ENCODE measurements at regions not wholly inside any gene's neighbourhood (a gene's known extent, or its start where the extent isn't known, plus 50 kb on each side); places are given as distances from the start of the nearest gene placed in this dataset.

DNA sequence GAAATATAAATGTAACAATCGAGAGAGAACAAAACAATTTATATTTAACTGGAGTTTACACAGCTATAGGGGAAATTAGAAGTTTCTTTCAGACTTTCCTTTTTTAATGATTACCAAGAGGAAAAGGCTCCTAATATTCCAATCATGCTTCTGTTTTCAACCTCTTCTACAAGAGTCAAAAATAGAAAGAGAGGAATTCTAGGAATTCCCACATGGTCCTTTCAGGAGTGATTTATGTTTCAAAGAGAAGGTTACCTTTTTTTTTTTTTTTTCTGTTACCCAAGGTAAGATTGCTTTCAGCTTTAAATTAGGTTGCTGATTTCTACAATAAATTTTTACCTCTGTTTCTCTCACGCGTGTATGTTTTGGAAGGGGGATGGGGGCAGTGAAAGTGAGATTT, 355.3 kb upstream of the DCBLD2 start:
- ChIA-PET POLR2A (interaction anchor here (0.6 kb wide), 1 partner anchor 11 kb away, joined by 3 read pairs; no protein-coding TSS in a partner anchor), CTCF (no interaction called here)
- H3K36me3 ChIP-seq (ENCODE audit: insufficient read depth, low read length), result no peaks in the 10 kb centered on the region
- Mint-ChIP-seq H3K4me3 (no peak overlapping the region), H3K27ac (no peak overlapping the region), H3K36me3 (ENCODE audit: low read depth) (no peaks in the 10 kb centered on the region), H3K9me3 (peaks cover 8% of the 10 kb centered on the region), H3K27me3 (no peaks in the 10 kb centered on the region), H3K4me1 (ENCODE audit: low read depth) (no peaks in the 10 kb centered on the region)
- intact Hi-C loops (cut with DNase I, micrococcal nuclease), result no loop called here
- DNase-seq (no peak), ATAC-seq (ENCODE audit: poor library complexity) (no peak)
- H3K4me3 ChIP-seq (ENCODE audit: low read length), result no peak overlapping the region
- H3K27me3 ChIP-seq (ENCODE audit: control insufficient read depth in 1 of 2, insufficient read depth in 2 of 2, low read length in 2 of 2), result no peaks in the 10 kb centered on the region
- peaks cover 0 to 8% of the 10 kb centered on the region in 2 experiments for H3K9me3 ChIP-seq (ENCODE audit: control insufficient read depth in 1 of 2, insufficient read depth in 1 of 2, low read length in 2 of 2)
- H3K4me1 ChIP-seq (ENCODE audit: insufficient read depth, low read length), result no peaks in the 10 kb centered on the region
- H3K27ac ChIP-seq (ENCODE audit: low read depth in 1 of 2, low read length in 2 of 2), result no peak overlapping the region
- TF ChIP-seq, protein P1, sequence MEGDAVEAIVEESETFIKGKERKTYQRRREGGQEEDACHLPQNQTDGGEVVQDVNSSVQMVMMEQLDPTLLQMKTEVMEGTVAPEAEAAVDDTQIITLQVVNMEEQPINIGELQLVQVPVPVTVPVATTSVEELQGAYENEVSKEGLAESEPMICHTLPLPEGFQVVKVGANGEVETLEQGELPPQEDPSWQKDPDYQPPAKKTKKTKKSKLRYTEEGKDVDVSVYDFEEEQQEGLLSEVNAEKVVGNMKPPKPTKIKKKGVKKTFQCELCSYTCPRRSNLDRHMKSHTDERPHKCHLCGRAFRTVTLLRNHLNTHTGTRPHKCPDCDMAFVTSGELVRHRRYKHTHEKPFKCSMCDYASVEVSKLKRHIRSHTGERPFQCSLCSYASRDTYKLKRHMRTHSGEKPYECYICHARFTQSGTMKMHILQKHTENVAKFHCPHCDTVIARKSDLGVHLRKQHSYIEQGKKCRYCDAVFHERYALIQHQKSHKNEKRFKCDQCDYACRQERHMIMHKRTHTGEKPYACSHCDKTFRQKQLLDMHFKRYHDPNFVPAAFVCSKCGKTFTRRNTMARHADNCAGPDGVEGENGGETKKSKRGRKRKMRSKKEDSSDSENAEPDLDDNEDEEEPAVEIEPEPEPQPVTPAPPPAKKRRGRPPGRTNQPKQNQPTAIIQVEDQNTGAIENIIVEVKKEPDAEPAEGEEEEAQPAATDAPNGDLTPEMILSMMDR (IDR thresholded peaks at IDR 0.05), result no peak

DNA sequence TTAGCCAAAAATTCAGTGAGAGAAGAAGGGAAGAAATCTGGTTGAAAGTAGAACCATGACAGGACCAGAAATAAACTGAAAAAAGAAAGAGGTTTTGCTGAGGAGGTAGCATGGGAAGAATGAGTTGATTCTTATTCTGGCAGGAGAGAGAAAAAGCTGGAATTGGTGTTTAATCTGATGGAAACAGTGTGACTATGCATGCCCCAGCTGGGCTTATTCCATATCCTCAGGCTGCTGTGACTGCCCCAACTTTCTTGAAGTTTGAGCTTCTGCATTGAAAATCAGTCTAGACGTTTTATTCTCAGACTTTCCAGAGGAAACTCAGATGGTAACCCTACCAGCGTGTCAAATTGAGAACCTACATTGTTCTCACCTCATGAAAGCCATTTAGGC, 352.5 kb upstream of the DCBLD2 start:
- no peak overlapping the region for H3K4me3 Mint-ChIP-seq
- no peaks in the 10 kb centered on the region for H3K27me3 Mint-ChIP-seq
- no peaks in the 10 kb centered on the region for H3K4me1 Mint-ChIP-seq (ENCODE audit: low read depth)
- POLR2A ChIA-PET, result no interaction called here
- peaks cover 0 to 8% of the 10 kb centered on the region in 2 experiments for H3K9me3 ChIP-seq (ENCODE audit: control insufficient read depth in 1 of 2, insufficient read depth in 1 of 2, low read length in 2 of 2)
- no peak overlapping the region for H3K27ac ChIP-seq (ENCODE audit: low read depth in 1 of 2, low read length in 2 of 2)
- no peaks in the 10 kb centered on the region for H3K36me3 Mint-ChIP-seq (ENCODE audit: low read depth)
- no peak overlapping the region for H3K4me3 ChIP-seq (ENCODE audit: low read length)
- no peak overlapping the region for H3K27ac Mint-ChIP-seq
- DNase-seq, result no peak
- intact Hi-C loops (cut with DNase I, micrococcal nuclease), result no loop called here
- TF ChIP-seq, protein P1 (IDR thresholded peaks at IDR 0.05), result no peak
- no peaks in the 10 kb centered on the region for H3K4me1 ChIP-seq (ENCODE audit: insufficient read depth, low read length)
- ATAC-seq (ENCODE audit: poor library complexity), result no peak
- CTCF ChIA-PET, result no interaction called here
- H3K27me3 ChIP-seq (ENCODE audit: control insufficient read depth in 1 of 2, insufficient read depth in 2 of 2, low read length in 2 of 2), result no peaks in the 10 kb centered on the region
- H3K36me3 ChIP-seq (ENCODE audit: insufficient read depth, low read length), result no peaks in the 10 kb centered on the region
- peaks cover 3% of the 10 kb centered on the region for H3K9me3 Mint-ChIP-seq

DNA sequence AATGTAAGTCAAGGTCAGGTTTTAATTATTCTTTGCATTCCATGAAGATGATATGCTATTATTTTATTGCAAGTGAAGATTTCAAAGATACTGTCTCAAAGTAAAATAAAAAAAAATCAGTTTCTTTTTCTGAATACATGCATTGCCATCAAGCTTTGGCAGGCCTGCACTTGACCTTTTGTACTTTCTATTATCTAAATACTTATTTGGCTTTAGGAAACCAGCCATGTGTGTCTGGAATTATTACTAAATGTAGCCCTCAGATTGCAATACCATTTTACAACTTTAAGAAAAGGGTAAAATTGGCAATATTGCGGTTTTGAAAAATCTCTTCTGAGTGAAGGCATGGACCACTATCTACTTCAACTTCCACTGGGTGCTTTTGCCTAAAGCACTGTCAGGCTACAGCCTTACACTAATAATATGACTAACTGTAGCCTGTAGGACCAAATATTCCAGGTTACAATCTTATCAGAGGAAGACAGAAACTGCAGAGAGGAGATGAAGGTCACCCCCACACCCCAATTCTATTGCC, 349.4 kb upstream of the DCBLD2 start:
- ChIA-PET CTCF (no interaction called here), POLR2A (no interaction called here)
- no peaks in the 10 kb centered on the region for H3K9me3 ChIP-seq (ENCODE audit: control insufficient read depth in 1 of 2, insufficient read depth in 1 of 2, low read length in 2 of 2)
- no peak overlapping the region for H3K27ac ChIP-seq (ENCODE audit: low read depth in 1 of 2, low read length in 2 of 2)
- Mint-ChIP-seq H3K27ac (no peak overlapping the region), H3K9me3 (no peaks in the 10 kb centered on the region), H3K36me3 (ENCODE audit: low read depth) (no peaks in the 10 kb centered on the region), H3K4me3 (no peak overlapping the region), H3K4me1 (ENCODE audit: low read depth) (no peaks in the 10 kb centered on the region), H3K27me3 (no peaks in the 10 kb centered on the region)
- DNase-seq, result no peak
- no peak for ATAC-seq (ENCODE audit: poor library complexity)
- intact Hi-C loops (cut with DNase I, micrococcal nuclease), result no loop called here
- no peaks in the 10 kb centered on the region for H3K36me3 ChIP-seq (ENCODE audit: insufficient read depth, low read length)
- no peak overlapping the region for H3K4me3 ChIP-seq (ENCODE audit: low read length)
- TF ChIP-seq, protein P1 (IDR thresholded peaks at IDR 0.05), result no peak
- no peaks in the 10 kb centered on the region for H3K27me3 ChIP-seq (ENCODE audit: control insufficient read depth in 1 of 2, insufficient read depth in 2 of 2, low read length in 2 of 2)
- no peaks in the 10 kb centered on the region for H3K4me1 ChIP-seq (ENCODE audit: insufficient read depth, low read length)

Data from CD4-positive, alpha-beta T cell (primary cell).